NCI-H526 treated with DMSO at 0.1 percent for 48 hours (cell line): ENCODE measurements at regions not wholly inside any gene's neighbourhood (a gene's known extent, or its start where the extent isn't known, plus 50 kb on each side); places are given as distances from the start of the nearest gene placed in this dataset.
"Not testable (repeated sequence)": the region's sequence is repeated elsewhere in the genome, so short reads cannot be mapped to it uniquely, and the experiment has no call there.

Source experiments
- DNase-seq: peaks from one replicate; lab custom pipeline; 2025; lab: John Stamatoyannopoulos, UW

DNA sequence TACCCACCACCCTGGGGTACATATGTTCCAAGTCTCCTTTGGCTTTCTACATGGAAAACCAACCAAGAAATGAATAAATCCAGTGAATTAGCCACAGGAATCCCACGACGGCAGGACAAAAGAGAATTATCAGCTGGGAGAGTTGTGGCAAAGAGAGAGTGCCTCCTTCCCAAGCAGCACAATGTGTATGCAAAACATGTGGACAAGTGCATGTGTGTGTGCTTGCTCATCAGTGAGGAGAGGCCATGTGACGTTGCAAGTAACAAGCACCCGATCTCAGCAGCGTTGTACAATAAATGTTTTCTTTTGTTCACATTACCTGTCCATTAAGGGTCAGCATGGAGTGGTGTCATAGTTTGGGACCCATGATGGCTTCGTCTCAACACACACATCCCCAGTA, 50.0 kb upstream of the EMX2 start:
- DNase-seq = peak; percentile 63

DNA sequence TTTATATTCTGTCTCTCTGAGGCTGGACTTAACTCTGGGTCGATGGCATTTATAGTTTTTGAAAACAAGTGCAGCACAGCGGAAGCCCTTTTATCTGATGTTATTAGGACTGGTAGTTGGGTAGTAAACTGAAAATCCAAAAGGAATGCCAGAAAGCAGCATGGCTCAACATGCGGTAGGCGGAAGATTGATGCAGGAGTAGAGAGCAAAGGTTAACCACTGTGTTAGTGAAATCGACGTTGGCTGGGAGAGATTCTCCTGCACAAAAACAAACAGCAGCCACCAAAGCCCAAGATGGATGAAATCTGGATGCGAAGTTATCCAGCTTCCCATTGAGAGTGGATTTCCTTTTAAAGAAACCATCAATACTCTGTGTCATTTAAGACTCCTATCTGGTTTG, 54.5 kb upstream of the EMX2 start:
- no peak for DNase-seq

DNA sequence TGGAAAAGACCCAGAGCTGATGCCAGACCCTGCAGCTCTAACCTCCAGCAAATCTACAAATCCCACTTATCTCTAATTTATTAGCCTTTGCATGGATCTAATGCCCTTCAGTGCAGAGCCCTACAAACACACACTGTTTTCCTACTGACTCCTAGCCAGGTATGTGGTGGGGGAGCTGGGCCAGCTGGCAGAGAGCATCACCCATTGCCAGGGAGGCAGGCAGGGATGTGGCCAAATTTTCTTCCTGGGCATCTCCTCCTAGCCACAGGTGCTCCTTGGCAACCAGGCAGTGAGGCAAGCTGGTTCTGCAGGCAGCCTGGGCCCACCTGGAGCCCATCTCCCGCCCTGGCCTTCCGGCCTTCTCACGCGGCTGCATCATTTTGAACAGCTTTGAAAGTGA, 55.9 kb upstream of the EMX2 start:
- no peak for DNase-seq

DNA sequence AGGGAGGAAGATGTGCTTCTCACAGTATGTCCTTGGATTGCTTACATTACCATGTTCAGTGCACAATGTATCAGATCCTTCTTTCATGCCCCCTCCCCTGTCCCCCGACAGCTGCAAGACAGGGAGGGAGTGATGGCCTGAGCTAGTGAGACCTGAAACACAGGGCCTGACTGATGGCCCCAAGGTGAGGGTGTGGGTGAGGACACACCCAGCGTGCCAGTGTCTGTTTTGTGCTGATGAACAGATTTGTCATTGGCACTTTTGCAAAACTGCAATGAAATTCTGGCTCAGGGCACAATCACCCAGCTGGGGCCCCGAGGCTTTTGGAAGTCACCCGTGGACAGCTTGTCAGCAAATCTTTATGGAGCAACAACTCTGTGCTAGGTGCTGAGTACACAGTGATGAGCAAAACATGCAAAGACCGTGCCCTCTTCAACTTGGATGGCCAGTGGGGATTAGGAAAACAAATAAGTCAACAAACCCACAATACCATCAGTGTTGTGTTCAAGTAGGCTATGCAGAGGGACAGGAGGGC, 59.4 kb upstream of the EMX2 start:
- no peak for DNase-seq

DNA sequence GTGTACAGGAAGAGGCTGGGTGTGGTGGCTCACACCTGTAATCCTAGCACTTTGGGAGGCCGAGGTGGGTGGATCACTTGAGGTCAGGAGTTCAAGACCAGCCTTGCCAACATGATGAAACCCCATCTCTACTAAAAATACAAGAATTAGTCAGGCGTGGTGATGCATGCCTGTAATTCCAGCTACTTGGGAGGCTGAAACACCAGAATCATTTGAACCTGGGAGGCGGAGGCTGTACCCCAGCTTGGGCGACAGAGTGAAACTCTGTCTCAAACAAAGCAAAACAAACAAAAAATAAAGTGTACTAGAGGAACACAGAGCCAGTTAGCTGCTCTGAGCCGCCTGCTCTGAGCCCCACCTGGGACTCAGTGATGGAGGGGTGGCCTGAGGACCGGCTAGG, 61.5 kb upstream of the EMX2 start:
- DNase-seq = not testable (repeated sequence)

DNA sequence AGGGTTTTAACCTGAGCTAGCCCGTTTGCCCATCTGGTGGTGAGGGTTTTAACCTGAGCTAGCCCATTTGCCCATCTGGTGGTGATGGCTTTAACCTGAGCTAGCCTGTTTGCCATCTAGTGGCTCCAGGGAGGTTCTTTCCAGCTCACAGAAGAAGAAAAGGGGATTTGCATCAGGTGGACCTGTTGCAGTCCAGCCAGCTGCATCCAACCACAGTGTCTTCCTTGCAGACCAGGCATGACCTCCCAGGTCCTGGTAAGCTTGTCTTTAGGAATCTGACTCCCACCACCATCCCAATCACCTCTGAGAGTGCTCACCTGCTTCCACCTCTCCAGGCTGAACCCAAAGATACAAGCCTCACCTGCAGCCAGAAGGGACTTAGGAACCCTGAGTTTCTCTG, 62.4 kb upstream of the EMX2 start:
- no peak for DNase-seq

DNA sequence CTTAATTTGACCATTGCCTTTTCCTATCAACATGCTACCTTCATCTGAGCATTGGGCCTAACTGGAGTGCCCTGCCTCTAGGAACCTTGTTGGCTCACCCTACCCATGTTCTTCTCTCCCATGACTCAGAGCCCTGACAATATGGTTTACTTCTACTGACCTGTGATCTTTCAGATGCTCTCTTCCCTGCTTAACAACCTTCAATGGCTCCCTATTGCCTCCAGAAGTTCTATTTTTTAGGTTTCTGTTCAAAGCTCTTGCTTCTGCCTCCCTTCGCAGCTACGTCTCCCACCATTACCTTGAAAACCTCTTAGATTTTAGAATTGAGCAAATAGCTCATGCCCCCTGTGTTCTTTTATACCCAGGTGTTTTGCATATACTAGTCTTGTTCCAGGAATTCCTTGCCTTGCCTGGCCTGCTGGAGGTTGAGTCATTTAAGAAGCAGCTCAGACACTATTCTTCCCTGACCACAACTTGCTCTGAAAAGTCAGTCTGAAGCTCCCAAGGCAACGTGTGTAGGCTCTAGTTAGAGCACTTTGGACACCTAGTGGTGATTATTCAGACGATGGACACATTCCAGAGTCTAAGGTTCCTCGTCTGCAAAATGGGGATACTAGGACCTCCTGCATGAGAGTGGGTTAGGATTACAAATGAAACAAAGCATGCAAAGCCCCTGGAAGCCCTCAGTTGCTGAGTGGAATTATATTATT, 64.4 kb upstream of the EMX2 start:
- DNase-seq = no peak

DNA sequence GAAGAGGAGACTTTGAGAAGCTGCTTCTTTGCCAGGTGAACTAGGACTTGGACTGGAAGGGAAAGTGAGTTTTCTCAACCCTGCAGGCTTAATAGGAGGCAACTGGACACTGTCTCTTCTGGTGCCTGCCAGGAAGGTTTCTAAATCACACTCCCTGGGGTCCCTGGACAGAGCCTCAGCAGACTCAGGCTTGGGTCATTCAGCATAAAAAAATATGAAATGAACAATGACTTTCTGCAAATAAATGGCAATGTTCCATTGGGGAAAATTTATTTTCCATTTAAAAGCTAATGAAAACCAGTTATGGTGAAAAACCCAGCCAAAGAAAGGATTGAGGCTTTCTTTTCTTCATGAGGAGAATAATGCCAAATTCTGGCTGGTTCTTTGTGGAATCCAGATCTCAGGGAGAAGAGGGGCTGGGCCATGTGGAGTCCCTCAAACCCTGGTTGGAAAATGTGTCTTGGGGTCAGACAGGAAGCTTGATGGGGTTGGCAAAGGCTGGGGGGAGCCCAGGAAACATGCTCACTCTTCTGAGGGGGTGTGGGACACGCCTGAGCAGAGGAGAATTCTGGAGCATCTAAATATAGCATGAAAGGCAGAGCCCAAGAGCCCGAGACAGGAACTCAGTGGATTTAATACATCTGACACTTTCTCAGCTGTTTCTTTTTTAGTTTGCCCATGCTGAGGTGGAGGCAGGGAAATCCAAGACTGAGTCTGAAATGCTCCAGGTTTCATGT, 65.2 kb upstream of the EMX2 start:
- DNase-seq = no peak

DNA sequence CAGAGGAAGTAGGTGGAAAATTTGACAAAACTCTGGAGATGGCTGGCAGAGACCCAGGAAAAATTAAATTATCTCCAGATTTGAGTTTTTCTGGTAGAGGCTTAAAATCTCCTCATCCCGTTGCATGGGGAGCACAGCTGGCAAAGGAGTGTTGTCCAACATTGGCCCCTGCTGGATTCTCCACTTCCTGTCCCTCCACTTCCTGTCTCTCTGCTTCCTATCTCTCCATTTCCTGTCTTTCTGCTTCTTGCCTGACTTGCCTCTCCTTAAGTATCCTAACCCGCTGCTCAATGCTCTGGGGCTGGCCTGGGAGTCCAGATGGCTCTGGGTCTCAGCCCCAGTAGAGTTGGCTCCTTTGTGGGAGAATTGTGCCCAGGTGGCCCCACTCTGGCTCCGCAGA, 65.8 kb upstream of the EMX2 start:
- no peak for DNase-seq

DNA sequence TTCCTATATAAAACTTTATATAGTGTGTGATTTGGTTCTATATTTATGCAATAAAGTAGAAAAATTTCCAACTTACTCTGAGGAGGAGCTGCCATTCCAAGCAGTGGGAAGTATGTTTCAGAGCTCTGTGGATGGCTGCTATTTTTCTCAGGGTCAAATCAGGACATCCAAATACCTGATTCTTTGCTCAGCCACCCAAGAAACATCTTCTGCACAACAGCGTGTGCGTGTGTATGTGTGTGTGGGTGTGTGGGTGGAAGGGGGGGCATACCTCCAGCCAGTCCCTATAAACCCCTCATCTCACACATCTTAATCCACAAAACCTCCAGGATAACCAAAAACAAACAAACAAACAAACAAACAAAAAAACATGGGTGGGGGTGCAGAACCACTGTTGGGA, 66.3 kb upstream of the EMX2 start:
- no peak for DNase-seq

DNA sequence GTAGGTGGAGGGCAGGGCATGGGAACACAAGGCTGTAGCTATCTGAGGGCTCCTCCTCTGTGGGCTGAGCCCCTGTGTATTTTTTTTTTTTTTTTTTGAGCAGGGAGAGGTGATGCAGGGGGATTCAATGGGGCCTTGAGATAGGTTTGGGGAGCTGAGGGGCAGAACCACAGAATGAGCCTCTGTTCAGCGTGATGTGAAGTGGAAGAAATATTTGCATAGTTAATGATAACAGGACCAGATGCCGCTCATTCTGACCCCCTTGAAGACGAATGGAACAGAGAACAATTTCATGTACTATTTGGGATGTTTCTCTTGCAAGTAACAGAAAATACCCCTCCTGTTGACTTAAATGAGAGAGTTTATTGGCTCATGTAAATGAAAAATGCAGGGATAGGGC, 69.7 kb upstream of the EMX2 start:
- peak; percentile 21 for DNase-seq

DNA sequence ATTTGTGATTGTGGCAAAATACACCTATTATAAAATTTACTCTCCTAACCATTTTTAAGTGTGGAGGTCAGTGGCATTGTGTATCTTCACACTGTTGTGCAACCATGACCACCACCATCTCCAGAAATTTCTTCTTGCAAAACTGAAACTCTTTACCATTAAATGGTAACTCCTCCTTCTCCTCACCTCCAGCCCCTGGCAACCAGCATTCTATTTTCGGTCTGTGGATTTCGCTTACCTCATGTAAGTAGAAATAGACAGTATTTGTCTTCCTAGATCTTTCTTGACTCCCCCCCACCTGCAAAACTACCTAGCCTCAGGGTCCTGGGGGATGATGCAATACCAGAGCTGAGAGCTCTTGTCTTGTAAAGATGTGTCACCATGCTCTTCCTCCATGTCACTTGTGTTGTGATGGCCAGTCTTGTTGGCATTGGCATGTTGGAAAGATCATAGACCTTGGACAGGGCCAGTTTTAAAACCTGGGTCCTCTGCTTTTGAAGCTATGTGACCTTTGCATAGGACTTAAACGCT, 71.1 kb upstream of the EMX2 start:
- DNase-seq = no peak

DNA sequence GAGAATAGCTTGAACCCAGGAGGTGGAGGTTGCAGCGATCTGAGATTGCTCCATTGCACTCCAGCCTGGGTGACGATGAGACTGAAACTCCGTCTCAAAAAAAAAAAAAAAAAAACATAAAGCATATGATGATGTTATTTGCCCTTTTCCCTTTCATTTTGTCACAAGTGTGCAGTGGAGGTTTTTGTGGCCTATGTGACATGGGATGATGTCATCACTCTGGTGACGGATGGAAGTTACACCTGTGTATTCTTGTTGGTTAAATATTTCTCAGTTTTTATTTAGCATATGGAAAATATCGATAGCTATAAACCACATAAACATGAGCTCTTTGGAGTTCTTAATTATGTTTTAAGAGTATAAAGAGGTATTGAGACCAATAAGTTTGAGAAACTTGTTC, 71.8 kb upstream of the EMX2 start:
- DNase-seq = no peak

DNA sequence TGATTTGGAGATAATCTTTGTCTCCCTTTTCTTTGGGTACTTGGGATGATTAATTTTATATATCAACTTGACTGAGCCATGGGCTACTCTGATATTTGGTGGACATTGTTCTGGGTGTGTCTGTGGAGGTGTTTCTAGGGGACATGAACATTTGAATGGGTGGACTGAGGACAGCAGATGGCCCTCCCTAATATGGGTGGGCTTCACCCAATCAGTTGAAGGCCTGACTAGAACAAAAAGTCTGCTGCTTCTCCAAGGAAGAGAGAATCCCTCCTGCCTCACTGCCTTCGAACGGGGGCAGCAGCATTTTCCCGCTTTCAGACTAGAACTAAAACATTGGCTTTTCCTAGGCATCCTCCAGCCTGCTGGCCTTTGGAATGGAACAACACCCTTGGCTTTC, 73.9 kb upstream of the EMX2 start:
- no peak for DNase-seq

DNA sequence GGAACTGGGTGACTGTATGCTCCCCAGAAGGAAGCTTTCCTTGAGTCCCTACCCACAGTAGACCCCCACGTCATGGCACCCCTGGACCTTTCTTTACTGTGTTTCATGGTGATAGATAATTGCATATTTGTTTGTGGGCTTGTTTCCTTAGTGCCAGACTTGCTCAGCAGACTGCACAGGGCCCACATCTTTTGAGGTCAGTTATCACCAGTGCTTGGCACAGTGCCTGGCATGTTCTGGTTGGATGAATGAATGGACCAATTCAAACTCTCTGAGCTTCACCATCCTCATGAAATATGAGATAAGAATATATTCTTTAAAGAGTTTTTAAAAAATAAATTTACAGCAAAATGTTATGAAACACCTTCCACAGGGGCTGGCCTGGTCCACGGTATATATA, 78.4 kb upstream of the EMX2 start:
- no peak for DNase-seq

DNA sequence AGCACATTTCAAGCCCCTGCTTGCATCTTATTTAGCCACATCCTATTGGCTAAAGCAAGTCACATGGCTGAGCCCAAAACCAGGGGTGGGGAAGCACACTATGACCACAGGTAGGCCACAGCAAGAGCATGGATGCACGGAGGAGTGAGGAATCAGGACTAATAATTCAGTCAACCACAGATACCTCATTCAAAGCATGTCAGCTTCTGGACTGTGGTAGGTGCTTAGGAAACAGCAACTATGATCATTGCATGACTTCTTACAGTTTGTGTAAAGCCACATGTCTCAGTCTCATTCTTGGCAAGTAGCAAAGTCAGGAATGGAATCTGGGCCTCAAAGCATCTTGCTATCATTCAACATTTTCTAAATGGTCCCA, 79.0 kb upstream of the EMX2 start:
- DNase-seq = no peak

DNA sequence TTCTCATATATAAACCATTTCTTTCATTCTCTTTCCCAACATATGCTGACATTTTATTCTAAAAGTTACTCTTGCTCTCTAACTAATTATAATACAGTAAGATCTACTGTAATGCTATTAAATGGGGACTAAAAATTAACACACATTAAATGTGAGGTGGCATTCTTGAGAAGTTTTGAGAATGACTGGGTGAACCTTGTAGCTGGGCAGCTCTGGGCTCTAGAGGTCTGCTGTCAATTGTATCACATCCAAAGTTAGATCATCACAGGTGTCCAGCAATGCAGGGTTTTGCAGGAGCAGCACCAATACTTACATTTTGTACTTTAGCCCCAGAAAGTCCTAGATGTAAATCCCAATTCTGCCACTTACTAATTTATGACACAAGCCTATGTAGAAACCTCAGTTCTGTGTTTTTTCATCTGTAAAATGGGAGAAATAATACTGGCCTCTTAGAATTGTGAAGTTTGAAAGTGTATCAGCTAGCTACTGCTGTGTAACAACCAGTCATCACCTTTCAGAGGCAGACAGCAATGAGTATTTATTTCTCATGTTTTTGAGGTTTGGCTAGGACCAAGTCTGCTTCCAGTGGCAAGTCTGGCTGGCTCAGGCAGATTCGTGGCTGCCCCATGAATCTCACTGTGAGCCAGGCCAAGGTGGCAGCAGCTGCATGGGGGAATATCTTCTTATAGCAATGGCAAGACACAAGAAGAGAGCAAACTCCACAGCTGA, 79.6 kb upstream of the EMX2 start:
- DNase-seq = no peak

DNA sequence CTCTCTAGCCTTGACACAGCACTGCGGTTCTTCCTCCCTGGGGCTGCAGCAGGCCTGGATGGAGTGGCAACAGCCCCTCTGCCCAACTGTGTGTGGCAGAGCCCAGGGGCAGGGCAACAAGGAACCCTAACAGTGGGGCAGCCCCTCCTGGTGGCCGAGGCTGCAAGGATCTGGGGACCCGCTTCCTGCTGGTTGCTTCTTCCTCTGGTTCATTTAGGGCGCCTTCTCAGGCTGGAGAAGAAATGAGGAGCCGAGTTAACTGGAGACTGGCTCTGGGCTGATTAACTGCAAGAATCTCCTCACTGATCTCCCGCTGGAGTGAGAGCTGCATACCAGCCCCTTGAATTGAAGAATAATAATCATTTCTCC, 80.1 kb upstream of the EMX2 start:
- DNase-seq = no peak

DNA sequence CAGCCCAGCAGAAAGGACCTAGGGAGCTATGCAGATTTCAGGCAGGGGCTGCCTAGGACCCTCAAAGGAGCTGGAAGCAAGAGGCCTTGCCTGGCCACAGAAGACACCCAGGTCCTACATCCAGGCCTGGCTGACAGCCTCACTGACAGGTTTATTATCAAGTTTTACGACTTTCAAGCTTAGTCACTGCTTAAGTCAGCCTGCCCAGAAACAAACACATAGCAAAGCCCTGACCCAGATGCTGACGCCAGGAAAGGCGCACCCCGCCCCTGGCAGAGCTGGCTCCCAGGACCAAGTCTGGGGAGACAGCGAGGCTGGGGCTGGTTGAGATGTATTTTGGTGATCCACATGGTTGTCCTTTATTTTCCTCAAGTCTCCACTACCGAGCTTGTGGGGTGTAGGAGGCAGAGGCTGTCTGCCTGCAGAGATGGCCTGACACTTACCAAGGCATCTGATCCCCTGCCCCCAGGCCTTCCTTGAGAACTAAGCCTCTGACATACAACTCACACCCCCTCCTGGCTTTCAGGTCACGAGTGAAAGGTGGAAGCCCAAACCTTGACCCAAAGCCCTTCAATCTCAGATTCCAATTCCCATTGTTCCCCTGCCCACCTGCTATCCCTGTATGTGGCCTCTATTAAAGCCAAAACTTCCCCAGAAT, 80.7 kb upstream of the EMX2 start:
- DNase-seq = no peak

DNA sequence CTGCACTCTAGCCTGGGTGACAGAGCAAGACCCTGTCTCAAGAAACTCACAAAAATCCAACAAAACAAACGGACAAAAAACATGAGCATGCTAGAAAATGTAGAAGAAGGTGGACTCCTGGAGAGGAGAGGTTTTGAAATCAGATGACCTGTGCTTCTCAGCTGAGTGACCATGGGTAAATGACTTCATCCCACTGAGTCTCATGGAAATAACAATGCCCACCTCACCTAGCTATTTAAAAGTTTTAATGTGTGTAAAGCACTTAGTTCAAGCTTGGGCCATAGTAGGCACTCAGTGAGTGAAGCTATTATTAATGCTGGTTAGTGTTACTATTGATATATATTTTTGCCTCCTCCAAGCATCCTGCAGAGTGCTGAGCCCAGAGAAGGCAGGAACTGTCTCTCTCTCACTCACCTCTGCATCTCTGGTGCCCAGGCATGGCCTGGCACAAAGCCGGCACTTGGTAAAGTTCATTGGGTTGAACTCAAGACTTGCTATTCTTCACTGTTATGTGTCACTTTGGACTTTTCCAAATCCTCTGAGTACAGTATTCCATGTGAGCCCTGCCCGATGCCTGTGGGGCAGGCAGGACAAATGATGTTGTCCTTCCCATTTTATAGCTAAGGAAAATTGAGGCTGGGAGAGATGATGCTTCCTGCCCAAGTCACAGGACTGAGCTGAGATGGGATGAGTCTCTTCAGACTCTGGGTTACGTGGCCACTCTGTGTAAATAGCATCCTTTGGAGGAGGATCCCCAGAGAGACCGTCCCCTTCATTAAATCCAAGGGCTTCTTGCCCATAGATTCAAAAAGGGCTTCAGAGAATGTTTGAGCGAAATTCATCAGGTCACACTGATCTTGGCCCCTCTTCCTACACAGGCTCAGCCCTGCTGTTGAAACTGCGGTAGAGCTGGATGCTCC, 81.4 kb upstream of the EMX2 start:
- no peak for DNase-seq

DNA sequence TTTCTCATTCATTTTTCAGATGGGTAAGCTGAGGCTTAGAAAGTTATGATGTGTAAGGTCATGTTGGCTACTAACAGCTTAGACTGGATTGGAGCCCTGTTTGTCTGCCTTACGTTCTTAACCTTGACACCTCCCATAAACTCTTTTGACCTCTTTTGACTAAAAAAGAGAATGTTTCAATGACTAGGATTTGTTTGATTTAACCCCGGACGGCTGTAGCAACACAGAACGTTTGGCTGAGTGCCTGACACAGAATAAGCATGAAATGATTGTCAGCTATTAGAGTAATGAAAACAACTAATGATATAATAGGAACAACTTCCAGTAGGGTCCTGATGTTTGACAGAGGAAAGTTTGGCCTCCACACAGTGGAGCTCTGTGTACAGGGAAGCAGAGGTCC, 83.3 kb upstream of the PDZD8 start:
- no peak for DNase-seq
